Mesenteric fat pad (tissue), 1 donor: ENCODE measurements at regions not wholly inside any gene's neighbourhood (a gene's known extent, or its start where the extent isn't known, plus 50 kb on each side); places are given as distances from the start of the nearest gene placed in this dataset.

ENCODE experiments used
- DNase-seq: peaks from one replicate; pipeline ENCODE4 v3.0.0-alpha.2; 2020; ENCODE audit warnings: low spot score
- donor health status: DM: yes; HTN: yes; CAD: no.

GRCh38 chr16:64419832-64420231 is 702.0 kb downstream of the CDH11 start:
- DNase-seq, result no peak

- no peak for DNase-seq
Measured at GRCh38 chr16:64417711-64418227, 704.1 kb downstream of the CDH11 start.

- no peak for DNase-seq
Measured at GRCh38 chr16:64416216-64417005, 705.5 kb downstream of the CDH11 start.

- no peak for DNase-seq
Measured at GRCh38 chr16:64412578-64413280, 709.1 kb downstream of the CDH11 start.

- no peak for DNase-seq
Measured at GRCh38 chr16:64410306-64410705, 711.6 kb downstream of the CDH11 start.

- DNase-seq, result no peak
Measured at GRCh38 chr16:64409783-64410210, 712.1 kb downstream of the CDH11 start.

- no peak for DNase-seq
Measured at GRCh38 chr16:64408699-64409098, 713.2 kb downstream of the CDH11 start.

GRCh38 chr16:64406770-64407181 is 715.1 kb downstream of the CDH11 start:
- no peak for DNase-seq

GRCh38 chr16:64403352-64403751 is 718.5 kb downstream of the CDH11 start:
- DNase-seq, result no peak

GRCh38 chr16:64398793-64399192 is 723.1 kb downstream of the CDH11 start:
- no peak for DNase-seq

GRCh38 chr16:64397945-64398508 is 723.8 kb downstream of the CDH11 start:
- no peak for DNase-seq

GRCh38 chr16:64397042-64397441 is 724.8 kb downstream of the CDH11 start:
- no peak for DNase-seq

GRCh38 chr16:64394061-64394460 is 727.8 kb downstream of the CDH11 start:
- no peak for DNase-seq

- DNase-seq, result no peak
Measured at GRCh38 chr16:64392456-64392855, 729.4 kb downstream of the CDH11 start.

GRCh38 chr16:64391063-64391600 is 730.7 kb downstream of the CDH11 start:
- no peak for DNase-seq

GRCh38 chr16:64390102-64390501 is 731.8 kb downstream of the CDH11 start:
- DNase-seq, result no peak

GRCh38 chr16:64384636-64385035 is 737.2 kb downstream of the CDH11 start:
- no peak for DNase-seq

- DNase-seq, result no peak
Measured at GRCh38 chr16:64381979-64382378, 739.9 kb downstream of the CDH11 start.

- DNase-seq, result no peak
Measured at GRCh38 chr16:64380751-64381150, 741.1 kb downstream of the CDH11 start.

GRCh38 chr16:64375391-64375980 is 746.4 kb downstream of the CDH11 start:
- DNase-seq, result no peak

GRCh38 chr16:64370112-64370511 is 751.8 kb downstream of the CDH11 start:
- no peak for DNase-seq
